GM21576 (cell line): ENCODE measurements at regions not wholly inside any gene's neighbourhood (a gene's known extent, or its start where the extent isn't known, plus 50 kb on each side); places are given as distances from the start of the nearest gene placed in this dataset.

Experiments used
- ATAC-seq: cut with Tn5 transposase; IDR thresholded peaks from one replicate; pipeline ENCODE4 v1.9.1; 2021; ENCODE audit warnings: mild to moderate bottlenecking, moderate library complexity; ENCODE audit not compliant: unreplicated experiment

DNA sequence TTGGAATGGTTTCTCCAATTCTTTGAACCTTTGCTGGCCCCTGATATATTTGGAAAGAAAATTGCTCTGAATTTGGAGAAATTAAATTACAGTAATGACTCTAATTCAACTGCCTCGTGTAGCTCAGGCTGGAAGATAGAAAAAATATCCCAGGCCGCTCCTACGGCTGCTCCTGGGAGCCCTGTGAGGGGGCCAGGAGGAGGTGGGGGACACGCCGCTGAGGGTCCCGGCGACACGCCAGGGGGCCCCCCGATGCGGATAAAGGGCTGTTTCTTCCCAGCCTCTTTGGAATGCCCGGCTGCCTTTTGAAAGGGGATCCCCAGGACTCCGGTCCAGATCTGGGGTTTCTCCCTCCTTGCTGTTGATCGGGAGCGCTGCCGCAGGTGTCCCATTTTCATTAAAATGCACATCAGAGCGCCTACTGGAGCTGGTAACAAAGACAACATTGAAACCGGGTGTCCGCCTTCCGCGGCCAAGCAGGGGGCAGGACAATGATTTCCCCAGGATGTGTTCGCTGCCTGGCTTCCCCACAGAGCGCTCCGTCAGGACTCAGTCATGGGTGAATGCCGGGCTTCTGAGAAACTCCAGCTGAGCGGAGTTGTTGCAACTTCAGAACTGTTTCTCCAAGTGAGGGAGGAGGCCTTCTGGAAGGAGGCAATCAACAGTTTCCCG is 200.1 kb upstream of the KBTBD8 start:
- ATAC-seq: no peak

DNA sequence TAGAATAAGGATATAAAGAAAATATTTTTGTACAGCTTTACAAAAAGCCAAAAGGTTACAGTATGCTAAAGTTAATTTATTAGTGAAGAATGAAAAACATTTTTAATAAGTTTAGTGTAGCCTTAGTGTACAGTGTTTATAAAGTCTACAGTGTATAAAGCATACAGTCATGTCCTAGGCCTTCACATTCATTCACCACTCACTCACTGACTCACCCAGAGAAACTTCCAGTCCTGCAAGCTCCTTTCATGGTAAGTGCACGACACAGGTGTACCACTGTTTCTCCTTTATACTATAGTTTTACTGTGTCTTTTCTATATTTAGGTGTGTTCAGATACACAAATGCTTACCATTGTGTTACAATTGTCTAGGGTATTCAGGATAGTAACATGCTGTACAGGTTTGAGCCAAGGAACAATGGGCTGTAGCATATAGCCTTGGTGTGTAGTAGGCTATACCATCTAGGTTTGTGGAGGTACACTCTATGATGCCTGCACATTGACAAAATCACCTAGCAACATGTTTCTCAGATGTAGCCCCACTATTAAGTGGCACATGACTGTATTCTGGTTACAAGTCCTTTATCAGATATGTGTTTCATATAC is 197.1 kb upstream of the KBTBD8 start:
- no peak for ATAC-seq

DNA sequence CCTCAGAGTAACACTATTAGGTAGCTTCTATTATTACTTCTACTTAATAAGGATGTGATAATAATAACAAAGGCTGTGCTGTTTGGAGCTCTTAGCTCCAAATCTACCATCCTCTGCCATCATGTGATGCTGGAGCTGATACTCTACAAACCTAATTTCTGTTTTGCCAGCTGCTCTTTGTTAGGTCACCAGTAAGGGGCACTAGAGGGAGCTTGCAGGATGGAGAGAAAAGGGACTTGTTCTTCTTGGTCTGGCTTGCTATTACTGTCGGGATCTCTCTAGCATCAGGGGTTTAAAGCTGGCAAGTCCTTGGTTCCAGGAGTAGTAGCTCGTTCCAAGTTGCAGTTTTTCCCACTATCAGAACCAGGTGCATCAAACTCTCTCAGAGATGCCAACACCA is 194.9 kb upstream of the KBTBD8 start:
- ATAC-seq: no peak

DNA sequence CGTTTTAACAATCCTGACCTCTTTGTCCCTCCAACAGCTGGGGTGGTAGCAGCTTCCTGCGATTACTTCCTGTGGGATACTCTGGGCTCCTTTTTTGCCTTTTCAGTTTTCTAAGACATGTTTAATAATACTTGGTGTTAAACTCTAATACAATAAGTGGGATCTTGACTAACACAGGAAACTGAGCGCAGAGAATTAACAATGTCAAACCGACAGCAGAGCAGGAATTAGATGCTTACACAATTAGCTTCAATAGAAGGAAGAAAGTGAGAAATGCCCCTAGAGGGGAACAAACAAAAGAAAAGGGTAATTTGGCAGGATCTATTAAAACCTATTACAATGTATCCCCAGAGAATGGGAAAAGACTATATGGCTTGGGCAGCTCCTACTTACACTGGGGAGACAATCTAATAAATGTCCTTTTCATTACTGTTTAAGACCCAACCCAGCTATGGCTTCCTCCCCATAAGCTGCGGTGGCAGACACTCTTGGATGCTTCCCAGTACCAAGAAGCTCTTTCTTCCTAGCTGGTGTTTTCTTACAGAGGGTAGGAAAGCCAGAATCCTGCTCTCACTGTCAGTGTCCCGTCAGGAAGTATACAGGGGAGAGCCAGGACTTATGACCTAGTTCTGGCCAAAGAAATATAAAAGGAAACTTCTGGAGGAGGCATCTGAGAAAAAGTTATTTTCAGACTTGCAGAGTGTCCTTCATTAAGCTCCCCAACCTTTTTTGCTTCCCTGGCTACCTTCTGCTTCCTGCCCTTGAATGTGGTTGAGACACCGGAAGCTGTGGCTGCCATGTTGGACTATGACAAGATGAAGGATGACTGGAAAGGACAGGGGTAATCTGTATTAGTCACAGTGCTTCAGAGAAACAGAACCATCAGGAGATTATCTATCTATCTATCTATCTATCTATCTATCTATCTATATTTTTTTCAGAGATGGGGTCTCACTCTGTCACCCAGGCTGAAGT is 194.1 kb upstream of the KBTBD8 start:
- ATAC-seq: no peak

DNA sequence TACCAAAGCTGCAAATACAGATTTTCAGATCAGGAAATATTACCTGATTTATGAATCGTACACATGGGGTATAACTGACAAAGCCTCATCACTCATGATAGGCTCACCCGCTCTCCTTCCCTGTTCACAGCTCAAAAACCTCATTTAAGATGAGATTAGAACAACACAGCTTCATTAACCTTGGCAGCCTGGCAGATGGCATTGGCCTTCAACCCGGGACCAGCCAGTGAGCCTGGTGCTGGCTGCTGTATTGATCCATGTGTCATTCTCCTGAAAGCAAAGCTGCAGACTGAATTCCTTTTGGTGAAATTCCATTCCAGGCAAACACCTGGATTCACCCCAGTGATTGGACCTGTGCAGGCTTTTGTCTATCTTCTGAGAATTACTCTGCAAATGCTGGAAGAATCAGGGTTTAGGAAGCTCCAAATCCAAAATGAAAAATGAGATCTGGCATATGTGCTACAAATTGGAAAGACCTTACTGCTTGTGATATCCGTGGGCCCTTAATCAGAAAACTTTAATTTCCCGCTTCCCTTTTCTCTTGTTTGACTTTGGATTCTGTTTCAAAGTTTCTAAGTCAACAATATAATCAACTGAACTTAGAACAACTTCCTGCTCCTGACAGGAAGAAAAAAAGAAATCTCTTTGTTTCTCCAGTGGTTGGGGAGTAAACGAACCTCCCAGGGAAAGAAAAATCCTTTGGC is 189.1 kb upstream of the KBTBD8 start:
- no peak for ATAC-seq

DNA sequence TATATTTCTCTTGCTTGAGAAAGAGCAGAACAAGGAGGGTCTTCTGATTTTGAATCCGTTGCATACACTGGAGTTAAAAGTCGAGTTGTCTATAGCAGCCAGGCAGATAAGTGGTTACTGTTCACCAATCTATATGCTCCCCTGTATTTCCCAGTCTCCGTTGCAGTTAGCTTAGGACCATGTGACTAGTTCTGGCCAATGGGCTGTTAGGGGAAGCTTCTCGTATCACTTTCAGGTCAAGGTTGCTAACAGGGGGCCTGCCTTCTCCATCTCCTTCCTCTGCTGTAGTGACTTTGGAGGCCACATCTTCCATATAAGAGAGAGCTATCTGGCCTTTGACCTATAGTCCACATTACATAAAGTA is 188.5 kb upstream of the KBTBD8 start:
- no peak for ATAC-seq

DNA sequence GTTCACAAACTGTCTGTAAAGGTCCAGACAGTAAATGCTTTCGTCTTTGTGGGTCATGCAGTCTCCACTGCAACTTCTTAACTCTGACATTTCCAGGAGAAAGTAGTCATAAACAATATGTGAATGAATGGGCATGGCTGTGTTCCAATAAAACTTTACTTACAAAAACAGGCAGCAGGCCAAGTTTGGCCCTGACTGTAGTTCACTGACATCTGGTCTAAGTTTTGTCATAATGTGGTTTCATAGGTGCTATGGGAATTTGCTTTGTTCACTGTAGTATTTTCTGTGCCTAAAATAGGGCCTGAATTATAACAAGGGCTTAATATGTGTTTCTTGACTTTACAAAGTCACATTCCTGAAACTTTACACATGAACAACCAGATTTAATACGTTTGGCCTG is 186.0 kb upstream of the KBTBD8 start:
- no peak for ATAC-seq

DNA sequence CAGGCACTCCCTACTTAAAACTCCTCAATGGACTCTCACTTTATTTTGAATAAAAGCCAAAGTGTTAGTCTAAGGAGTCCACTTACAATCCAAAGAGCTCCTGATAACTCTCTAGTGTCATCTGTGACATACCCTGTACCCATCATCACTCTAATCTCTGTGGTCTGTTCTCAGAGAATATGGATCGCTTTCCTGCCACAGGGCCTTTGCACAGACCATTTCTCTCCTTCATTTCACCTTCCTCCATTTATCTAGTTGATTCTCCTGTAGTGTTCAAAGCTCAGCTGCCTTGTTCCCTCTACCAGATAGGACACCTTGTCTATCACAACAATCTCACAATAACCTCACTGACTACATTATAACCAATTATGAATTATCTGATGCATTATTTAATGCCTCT is 185.4 kb upstream of the KBTBD8 start:
- ATAC-seq: no peak

DNA sequence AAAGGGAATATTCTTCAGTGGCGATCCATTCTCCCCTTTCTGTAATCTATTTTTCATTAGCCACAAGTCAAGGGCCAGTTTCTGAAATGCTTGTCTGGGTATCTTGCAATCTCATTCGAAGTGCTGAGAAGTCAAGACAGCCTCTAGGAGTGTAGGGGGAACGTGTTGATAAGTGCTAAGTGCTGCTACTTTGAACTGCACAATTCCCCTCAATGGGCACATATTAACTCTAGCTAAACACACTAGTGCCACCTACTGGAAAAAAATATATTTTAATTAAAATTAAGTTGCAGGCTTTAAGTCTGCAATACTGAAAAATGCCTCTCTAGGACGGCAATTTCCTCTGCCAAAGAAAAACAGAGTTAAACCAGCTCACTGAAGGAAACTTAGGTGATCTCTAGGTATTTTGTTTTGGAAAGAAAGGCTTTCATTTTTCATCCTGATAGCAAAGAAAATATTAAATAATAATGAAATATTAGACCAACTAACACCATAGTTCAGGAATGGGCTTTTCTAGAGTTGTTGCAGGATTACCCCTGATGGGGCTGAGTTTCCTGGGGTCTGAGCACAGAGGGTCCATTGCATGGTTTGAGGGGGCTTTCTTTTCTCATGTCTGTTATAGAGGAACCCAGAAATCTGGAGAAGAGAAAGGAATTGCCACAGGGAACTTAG is 181.9 kb upstream of the KBTBD8 start:
- ATAC-seq: peak; percentile 65

DNA sequence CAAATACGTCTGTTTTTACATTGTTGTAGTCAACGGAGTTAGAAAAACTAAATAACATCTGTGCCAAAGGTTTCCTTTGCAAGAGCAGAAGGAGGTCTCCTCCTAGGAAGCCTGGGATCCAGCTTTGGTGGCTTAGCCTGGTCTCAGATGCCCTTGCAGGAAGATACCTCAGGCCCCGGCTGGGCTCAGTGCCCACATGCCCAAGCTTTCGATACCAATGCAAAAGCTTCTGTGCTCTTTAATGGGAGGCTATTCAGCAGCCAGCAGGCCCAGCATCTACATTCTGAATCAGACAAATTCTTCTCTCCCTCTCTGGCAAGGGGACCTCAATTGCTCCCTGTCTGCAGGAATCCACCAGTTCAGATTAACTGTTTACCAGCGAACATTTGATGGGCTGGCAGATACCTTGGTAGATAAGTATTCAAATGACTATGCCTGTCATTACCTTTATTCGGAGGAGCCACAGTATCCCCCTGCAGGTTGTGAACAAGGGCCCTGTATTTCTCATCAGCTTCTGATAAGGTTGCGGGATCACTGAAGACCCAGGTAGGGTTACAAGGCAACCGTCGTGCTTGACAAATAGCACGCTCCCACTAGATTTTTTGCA is 180.1 kb upstream of the KBTBD8 start:
- ATAC-seq: no peak

DNA sequence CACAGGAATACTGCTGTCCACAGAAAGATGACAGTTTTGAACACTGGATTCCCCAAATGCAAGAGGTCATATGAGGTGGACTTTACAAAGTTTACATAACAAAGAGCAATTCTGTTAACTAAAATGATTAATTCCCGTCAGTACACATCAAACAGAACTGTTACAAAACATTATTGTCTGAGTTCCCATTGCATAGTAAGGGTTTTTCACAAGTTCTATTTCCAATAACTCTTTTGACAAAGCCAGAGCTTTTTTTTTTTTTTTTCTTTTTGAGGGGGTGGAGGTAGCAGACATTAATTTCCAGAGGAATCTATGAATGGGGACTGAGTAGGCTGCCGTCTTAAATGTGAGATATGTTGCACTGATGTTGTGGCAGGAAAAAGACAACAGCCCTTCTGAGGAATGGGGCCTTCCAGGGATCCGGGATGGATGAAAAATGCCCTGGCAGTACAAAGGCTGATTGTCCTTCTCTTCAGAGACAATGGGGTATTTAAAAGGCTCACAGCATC is 178.1 kb upstream of the KBTBD8 start:
- ATAC-seq: no peak

DNA sequence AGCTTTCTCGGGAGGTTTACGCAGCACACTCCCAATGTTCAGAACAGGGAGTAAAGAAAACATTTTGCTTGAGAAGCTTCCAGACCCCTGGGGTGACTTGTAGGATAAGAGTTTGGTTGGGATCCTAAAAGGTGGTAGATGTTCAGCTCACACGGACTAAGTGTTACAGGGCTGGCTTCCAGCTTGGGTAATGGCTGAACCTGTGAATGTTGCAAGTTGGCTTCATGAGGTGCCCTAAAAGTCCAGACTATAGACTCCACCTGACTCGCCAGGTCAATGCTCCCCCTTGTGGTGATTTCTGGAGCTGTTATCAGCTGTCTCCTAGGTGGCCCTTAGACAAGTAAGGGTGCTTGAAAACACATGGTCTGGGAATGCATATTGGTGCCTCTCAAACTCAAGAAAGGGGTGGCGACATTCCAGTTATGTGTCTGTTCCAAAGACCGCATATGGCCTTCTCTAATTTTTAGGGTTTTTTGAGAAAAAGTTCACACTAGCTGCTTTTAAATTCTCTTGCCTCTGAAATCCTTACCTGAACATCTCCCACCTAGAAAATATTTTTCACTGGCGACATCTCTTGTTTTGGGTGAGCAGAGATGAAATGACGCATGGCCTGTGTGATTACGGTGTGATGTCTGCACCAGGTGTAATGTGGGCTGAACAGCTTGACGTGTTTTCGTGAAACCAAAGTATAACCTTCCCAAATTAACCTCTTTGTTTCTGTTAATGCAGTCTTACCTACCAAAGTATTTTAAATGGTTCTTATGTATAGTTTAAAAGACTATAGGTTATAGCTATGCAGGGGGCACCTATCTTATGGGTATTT is 175.7 kb upstream of the KBTBD8 start:
- ATAC-seq: peak; percentile 92

DNA sequence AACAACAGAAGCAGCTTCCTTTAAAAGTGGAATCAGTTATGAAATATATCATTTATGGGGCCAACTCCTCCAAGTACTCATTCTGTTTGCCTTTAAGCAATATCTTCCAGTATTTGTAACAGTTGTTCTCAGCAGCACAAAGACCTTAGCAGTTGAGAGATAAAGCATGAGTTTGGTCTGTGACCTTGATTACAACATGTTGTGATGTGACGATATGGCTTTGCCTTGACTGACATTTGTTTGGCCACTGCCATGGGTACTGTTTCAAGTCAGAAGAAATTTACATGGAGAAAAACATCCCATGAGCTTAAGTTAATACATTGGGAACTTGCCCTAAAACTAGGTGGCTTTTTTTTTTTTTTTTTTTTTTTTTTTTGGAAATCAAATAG is 175.1 kb upstream of the KBTBD8 start:
- ATAC-seq: no peak

DNA sequence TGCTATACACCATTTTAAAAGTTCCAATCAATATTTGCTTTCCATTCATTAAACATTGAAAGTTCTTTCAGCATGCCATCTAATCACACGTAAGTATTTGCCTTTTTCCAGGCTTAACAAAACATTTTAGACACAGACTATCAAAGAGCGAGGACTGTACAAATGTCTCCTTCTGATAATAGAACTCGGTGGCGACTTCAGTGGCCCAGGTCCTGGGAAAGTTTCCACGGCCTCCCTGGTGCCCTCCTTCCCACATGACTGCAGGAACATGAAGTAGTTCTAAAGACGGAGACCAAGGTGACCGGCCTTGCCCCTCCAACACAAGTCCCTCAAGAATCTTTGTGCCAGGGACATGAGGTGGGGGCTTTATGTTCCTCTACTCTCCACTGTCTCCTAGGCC is 174.6 kb upstream of the KBTBD8 start:
- no peak for ATAC-seq

DNA sequence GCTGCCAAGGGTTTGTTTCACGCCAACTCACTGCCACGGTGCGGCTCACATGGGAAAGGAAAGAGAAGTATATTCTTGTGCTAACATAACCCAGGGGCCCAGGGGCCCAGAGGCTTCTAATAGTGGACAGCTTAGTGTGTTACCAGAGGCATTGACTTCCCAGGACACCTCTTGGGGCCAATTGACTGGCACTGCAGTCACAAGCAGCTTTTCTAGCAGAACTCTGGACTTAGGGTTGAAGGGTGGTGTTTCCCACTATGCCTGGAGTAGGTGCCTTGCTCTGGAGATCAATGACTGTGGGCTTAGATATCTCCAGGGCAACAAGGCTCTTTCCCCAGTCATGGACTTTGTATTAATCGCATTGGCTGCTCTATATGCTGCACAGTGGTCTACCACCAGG is 172.7 kb upstream of the KBTBD8 start:
- no peak for ATAC-seq

DNA sequence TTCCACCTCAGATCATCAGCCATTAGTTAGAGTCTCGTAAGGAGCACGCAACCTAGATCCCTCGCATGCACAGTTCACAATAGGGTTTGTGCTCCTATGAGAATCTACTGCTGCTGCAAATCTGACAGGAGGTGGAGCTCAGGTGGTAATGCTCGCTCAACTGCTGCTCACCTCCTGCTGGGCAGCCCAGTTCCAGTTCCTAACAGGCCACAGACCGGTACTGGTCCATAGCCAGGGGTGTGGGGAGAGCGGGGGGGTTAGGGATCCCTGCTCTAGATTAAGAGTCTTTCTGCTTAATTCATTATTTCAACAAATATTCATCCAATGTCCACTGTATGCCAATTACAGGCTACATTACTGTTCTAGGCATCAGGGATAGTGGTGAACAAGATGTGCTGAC is 170.4 kb upstream of the KBTBD8 start:
- ATAC-seq: no peak

DNA sequence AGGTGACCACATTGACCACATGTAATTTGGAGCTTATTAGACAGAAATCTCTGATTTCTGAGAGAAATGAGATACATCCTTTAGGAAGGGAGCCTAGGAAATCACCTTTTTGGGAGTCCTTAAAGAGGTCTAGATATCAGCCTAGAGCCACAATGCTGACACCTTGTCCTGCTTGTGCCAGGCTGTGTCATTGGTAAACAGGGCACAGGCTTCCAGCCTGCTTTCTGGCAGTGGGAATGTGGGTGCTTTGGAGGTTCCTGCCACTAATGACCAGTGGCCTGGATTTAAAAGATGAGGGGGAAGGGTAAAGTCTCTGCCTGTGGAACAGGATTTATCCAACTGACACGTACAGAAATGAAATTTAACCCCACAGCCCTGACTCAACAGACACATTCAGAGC is 169.8 kb upstream of the KBTBD8 start:
- no peak for ATAC-seq

DNA sequence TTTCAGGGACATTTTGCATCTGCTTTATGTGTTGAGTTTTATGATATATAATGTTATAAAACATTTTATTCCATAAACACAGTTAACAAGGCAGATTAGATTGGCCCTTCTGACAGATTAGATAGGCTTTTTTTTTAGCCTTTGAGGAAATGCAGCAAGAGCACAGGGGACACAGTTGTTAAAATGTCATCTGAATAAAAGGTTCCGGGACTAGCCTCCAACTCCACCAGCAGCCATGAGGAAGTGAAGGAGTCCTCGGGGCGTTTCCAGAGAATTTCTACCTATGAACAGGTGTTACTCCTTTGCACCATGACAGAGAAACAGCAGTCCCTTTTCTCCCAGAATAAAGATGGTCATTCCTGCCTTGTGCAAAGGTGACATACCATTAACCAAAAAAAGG is 167.8 kb upstream of the KBTBD8 start:
- ATAC-seq: no peak

DNA sequence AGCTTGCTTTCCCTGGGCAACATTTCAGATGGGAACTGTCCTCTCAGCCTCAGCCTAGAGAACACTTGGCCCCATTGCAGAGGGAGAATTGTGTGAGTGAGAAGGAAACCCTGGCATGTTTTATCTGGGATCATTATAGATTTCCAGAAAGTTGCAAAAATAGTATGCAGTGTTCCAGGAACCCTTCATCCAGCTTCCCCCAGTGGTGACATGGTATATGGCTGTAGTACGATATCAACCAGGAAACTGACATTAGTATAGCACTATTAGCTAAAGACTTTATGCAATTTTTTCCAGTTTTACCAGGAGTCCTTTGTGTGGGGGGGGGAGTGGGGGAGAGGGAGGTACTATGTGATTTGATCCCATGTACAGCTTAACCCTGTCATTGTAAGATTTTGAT is 166.2 kb upstream of the KBTBD8 start:
- ATAC-seq: no peak
